HFFc6 (cell line): ENCODE measurements at regions not wholly inside any gene's neighbourhood (a gene's known extent, or its start where the extent isn't known, plus 50 kb on each side); places are given as distances from the start of the nearest gene placed in this dataset.
"Not testable (repeated sequence)": the region's sequence is repeated elsewhere in the genome, so short reads cannot be mapped to it uniquely, and the experiment has no call there.

Source experiments
- DNase-seq: peaks from one replicate; pipeline ENCODE4 v3.0.0-alpha.2; 2018
- H3K27ac Mint-ChIP-seq: 2 replicates; pipeline ENCODE4 v1.8.0; 2020; ENCODE audit warnings: mild to moderate bottlenecking, mixed read lengths
- H3K27me3 Mint-ChIP-seq: 2 replicates; pipeline ENCODE4 v1.8.0; 2021; ENCODE audit warnings: mild to moderate bottlenecking, moderate library complexity, mixed read lengths; ENCODE audit not compliant: insufficient read depth
- H3K36me3 Mint-ChIP-seq: 2 replicates; pipeline ENCODE4 v1.8.0; 2021; ENCODE audit warnings: low read depth, mixed read lengths
- H3K4me1 Mint-ChIP-seq: 2 replicates; pipeline ENCODE4 v1.8.0; 2020; ENCODE audit warnings: low read depth, mixed read lengths
- H3K4me3 Mint-ChIP-seq: 2 replicates; pipeline ENCODE4 v1.8.0; 2020; ENCODE audit warnings: mild to moderate bottlenecking, moderate library complexity, mixed read lengths
- H3K9me3 Mint-ChIP-seq: 2 replicates; pipeline ENCODE4 v1.8.0; 2020; ENCODE audit warnings: mild to moderate bottlenecking, mixed read lengths
- CTCF ChIP-seq: fragments of 200-600 bp; sonication (generic); IDR thresholded peaks from 2 replicates; pipeline ENCODE4 v1.5.0; 2021; ENCODE audit warnings: antibody characterized with exemption, mild to moderate bottlenecking

- Mint-ChIP-seq H3K4me1 (no peaks in the 10 kb centered on the region), H3K4me3 (no peak overlapping the region), H3K9me3 (peaks cover 60% of the 10 kb centered on the region), H3K27me3 (no peaks in the 10 kb centered on the region), H3K36me3 (no peaks in the 10 kb centered on the region), H3K27ac (no peak overlapping the region)
- TF ChIP-seq CTCF, result no peak
- no peak for DNase-seq
Measured at GRCh38 chr13:108069521-108070210, 145.7 kb downstream of the LIG4 start.

- H3K36me3 Mint-ChIP-seq, DNase-seq, H3K27ac Mint-ChIP-seq, H3K4me1 Mint-ChIP-seq, H3K4me3 Mint-ChIP-seq, H3K27me3 Mint-ChIP-seq: not testable (repeated sequence)
- H3K9me3 Mint-ChIP-seq, result peaks cover 51% of the 10 kb centered on the region
Measured at GRCh38 chr13:108064372-108064771, 151.0 kb downstream of the LIG4 start.

GRCh38 chr13:108060111-108060510 lies 155.2 kb downstream of the LIG4 start:
- TF ChIP-seq CTCF, result no peak
- H3K4me1 Mint-ChIP-seq, result no peaks in the 10 kb centered on the region
- H3K4me3 Mint-ChIP-seq, result no peak overlapping the region
- no peak overlapping the region for H3K27ac Mint-ChIP-seq
- DNase-seq, result no peak
- H3K9me3 Mint-ChIP-seq, result peaks cover 41% of the 10 kb centered on the region
- H3K27me3 Mint-ChIP-seq, result no peaks in the 10 kb centered on the region
- H3K36me3 Mint-ChIP-seq, result no peaks in the 10 kb centered on the region; the same call in 1 of the 2 replicates

GRCh38 chr13:108056278-108056677 lies 159.1 kb downstream of the LIG4 start:
- no peaks in the 10 kb centered on the region for H3K27me3 Mint-ChIP-seq
- no peak overlapping the region for H3K27ac Mint-ChIP-seq
- no peak for DNase-seq
- no peak overlapping the region for H3K4me3 Mint-ChIP-seq
- H3K4me1 Mint-ChIP-seq, result no peaks in the 10 kb centered on the region
- H3K36me3 Mint-ChIP-seq, result no peaks in the 10 kb centered on the region
- peaks cover 36% of the 10 kb centered on the region for H3K9me3 Mint-ChIP-seq
- no peak for TF ChIP-seq CTCF

- Mint-ChIP-seq H3K9me3 (peaks cover 43% of the 10 kb centered on the region), H3K27ac (no peak overlapping the region), H3K27me3 (no peaks in the 10 kb centered on the region), H3K4me3 (no peak overlapping the region), H3K4me1 (no peaks in the 10 kb centered on the region), H3K36me3 (no peaks in the 10 kb centered on the region)
- DNase-seq, result no peak
- no peak for TF ChIP-seq CTCF
Measured at GRCh38 chr13:108049211-108049610, 166.1 kb downstream of the LIG4 start.

GRCh38 chr13:108044954-108045353 lies 170.4 kb downstream of the LIG4 start:
- DNase-seq, result no peak
- Mint-ChIP-seq H3K4me1 (no peaks in the 10 kb centered on the region), H3K27me3 (no peaks in the 10 kb centered on the region), H3K36me3 (no peaks in the 10 kb centered on the region), H3K4me3 (no peak overlapping the region), H3K9me3 (peaks cover 36% of the 10 kb centered on the region), H3K27ac (no peak overlapping the region)
- TF ChIP-seq CTCF, result no peak

- H3K36me3 Mint-ChIP-seq, DNase-seq, H3K4me1 Mint-ChIP-seq, H3K27me3 Mint-ChIP-seq, H3K27ac Mint-ChIP-seq, H3K4me3 Mint-ChIP-seq: not testable (repeated sequence)
- H3K9me3 Mint-ChIP-seq, result peaks cover 48% of the 10 kb centered on the region
Measured at GRCh38 chr13:108042866-108043265, 172.5 kb downstream of the LIG4 start.
